Common myeloid progenitor, CD34-positive (primary cell): ENCODE measurements at regions not wholly inside any gene's neighbourhood (a gene's known extent, or its start where the extent isn't known, plus 50 kb on each side); places are given as distances from the start of the nearest gene placed in this dataset.

Source experiments
- CTCF ChIA-PET: fragments of 350-600 bp; sonication (Branson Sonifier 250); formaldehyde crosslinking; loops from one replicate; lab custom pipeline; 2021; ENCODE audit warnings: antibody characterized with exemption; lab: Charles Lee
- POLR2A ChIA-PET: fragments of 350-600 bp; sonication (Branson Sonifier 250); formaldehyde crosslinking; loops from one replicate; lab custom pipeline; 2021; ENCODE audit warnings: antibody characterized with exemption; lab: Charles Lee
- DNase-seq, 3 donors: peaks; one replicate each; pipeline versions ENCODE4 v3.0.0 to v3.0.0-alpha.2; 2013
- H3K27ac ChIP-seq, 2 experiments: 1 replicate in 1 of 2; 2 replicates in 1 of 2; pipeline ENCODE4 v1.7.0; 2013; ENCODE audit warnings: inconsistent platforms in 2 of 2, low read length in 2 of 2, mild to moderate bottlenecking in 2 of 2, low read depth in 1 of 2, moderate library complexity in 1 of 2; ENCODE audit not compliant: severe bottlenecking in 2 of 2, insufficient read depth in 1 of 2, poor library complexity in 1 of 2
- H3K27me3 ChIP-seq, 5 experiments: replicated peaks in 2 of 5; 1 replicate in 3 of 5; 2 replicates in 2 of 5; pipeline versions ENCODE4 v1.6.1 to v1.7.0; 2013; ENCODE audit warnings: low read length in 4 of 5, mild to moderate bottlenecking in 2 of 5, moderate library complexity in 2 of 5, inconsistent platforms in 1 of 5; ENCODE audit not compliant: insufficient read depth in 5 of 5, control insufficient read depth in 4 of 5
- H3K36me3 ChIP-seq, 4 experiments: 1 replicate in 2 of 4; 2 replicates in 2 of 4; pipeline versions ENCODE4 v1.6.1 to v1.7.0; 2013; ENCODE audit warnings: low read length in 3 of 4, control low read depth in 1 of 4, mild to moderate bottlenecking in 1 of 4; ENCODE audit not compliant: control insufficient read depth in 4 of 4, insufficient read depth in 4 of 4
- H3K4me1 ChIP-seq, 4 experiments: 1 replicate in 3 of 4; 2 replicates in 1 of 4; pipeline versions ENCODE4 v1.6.1 to v1.7.1; 2013; ENCODE audit warnings: low read length in 3 of 4, mild to moderate bottlenecking in 3 of 4, control low read depth in 1 of 4, inconsistent platforms in 1 of 4, moderate library complexity in 1 of 4; ENCODE audit not compliant: control insufficient read depth in 4 of 4, insufficient read depth in 4 of 4; ENCODE audit errors: control extremely low read depth in 1 of 4
- H3K4me3 ChIP-seq, 7 experiments: 1 replicate in 4 of 7; 2 replicates in 3 of 7; pipeline versions ENCODE4 v1.5.1 to v1.7.0; 2013; ENCODE audit warnings: mild to moderate bottlenecking in 7 of 7, low read length in 6 of 7, moderate library complexity in 6 of 7, inconsistent platforms in 2 of 7, low read depth in 2 of 7, control low read depth in 1 of 7; ENCODE audit not compliant: insufficient read depth in 4 of 7, control insufficient read depth in 1 of 7; ENCODE audit errors: extremely low read depth in 1 of 7
- H3K9me3 ChIP-seq, 5 experiments: 1 replicate in 4 of 5; 2 replicates in 1 of 5; pipeline versions ENCODE4 v1.6.1 to v1.7.1; 2013; ENCODE audit warnings: low read length in 4 of 5, mild to moderate bottlenecking in 2 of 5, inconsistent platforms in 1 of 5, low read depth in 1 of 5, moderate library complexity in 1 of 5; ENCODE audit not compliant: control insufficient read depth in 4 of 5, insufficient read depth in 2 of 5; ENCODE audit errors: control extremely low read depth in 1 of 5
- whole genome bisulfite sequencing: methylation state at CpG from one replicate; pipeline ENCODE4 v1.1.5; 2013; ENCODE audit not compliant: insufficient coverage; 5-methylcytosine and 5-hydroxymethylcytosine counted together

DNA sequence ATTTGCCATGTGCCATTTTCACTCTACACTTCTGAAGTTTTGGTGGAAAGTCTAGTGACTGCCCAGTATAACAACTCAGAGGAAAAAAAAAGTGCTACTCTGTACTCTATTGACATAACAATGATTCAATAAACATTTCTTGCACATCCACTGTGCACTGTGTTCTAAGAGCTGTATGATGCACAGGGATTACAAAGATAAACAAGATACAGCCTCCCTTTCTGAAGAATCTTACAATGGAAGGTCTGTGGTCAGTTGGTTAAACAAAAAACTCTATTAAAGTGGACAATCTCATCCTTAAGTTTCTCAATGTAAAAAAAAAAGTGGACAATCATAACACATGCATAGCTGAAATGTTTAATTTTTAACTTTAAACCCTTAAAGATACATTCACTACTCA lies 105.7 kb upstream of the RASSF8 start:
- ChIA-PET CTCF (no interaction called here), POLR2A (no interaction called here)
- Histone ChIP-seq H3K36me3 (no peaks in the 10 kb centered on the region), H3K4me1 (peaks cover 0 to 1% (median 0%) of the 10 kb centered on the region in 4 experiments), H3K9me3 (peaks cover 0 to 2% (median 0%) of the 10 kb centered on the region in 5 experiments), H3K27me3 (no peaks in the 10 kb centered on the region), H3K4me3 (no peak overlapping the region), H3K27ac (no peak overlapping the region)
- no peak for DNase-seq

DNA sequence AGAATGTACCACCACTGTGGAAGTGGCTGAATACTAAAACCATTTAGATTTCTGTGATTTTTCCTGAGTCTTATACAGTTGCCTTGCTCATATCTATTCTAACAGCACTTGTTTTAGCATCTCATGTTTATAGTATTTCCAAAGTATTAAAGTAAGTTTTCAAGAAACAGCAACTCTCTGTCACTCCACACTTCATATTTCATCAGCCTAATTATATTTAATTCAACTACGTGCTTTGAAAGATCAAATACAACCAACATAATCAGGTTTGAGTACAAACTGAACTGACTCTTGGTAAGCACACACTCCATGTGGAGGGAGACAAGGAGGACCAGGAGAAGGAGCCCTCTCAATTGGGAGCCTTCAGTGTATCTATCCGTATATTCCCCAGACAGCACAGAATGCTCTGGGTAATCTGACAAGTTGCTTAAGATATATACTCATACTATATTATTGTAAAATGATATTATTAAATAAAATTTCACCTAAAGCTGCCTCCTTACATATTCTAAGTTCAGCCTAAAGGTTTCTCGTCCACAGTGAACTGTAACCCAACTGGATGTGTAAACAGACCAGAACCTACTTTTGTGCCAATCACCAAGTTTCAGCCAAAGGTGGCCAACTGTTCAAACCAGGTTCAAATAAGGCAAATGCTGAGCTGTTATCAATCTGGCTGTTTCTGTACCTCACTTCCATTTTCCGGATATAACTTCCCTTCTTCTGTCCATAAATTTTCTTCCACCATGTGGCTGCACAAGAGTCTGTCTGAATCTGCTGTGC lies 105.0 kb upstream of the RASSF8 start:
- Histone ChIP-seq H3K36me3 (no peaks in the 10 kb centered on the region), H3K4me1 (peaks cover 0 to 1% (median 0%) of the 10 kb centered on the region in 4 experiments), H3K27ac (no peak overlapping the region), H3K4me3 (no peak overlapping the region), H3K9me3 (peaks cover 0 to 2% (median 0%) of the 10 kb centered on the region in 5 experiments), H3K27me3 (no peaks in the 10 kb centered on the region)
- POLR2A ChIA-PET, result no interaction called here
- DNase-seq, result no peak
- CTCF ChIA-PET, result no interaction called here
- WGBS, result 38% methylated on average over 2 of the region's 4 CpGs

- ChIA-PET CTCF (no interaction called here), POLR2A (no interaction called here)
- H3K4me3 ChIP-seq, result no peak overlapping the region
- H3K27ac ChIP-seq, result no peak overlapping the region
- no peaks in the 10 kb centered on the region for H3K27me3 ChIP-seq
- H3K9me3 ChIP-seq, result peaks cover 0 to 2% (median 0%) of the 10 kb centered on the region in 5 experiments
- no peak for DNase-seq
- no peaks in the 10 kb centered on the region for H3K36me3 ChIP-seq
- WGBS, result 88% methylated on average over 2 of the region's 7 CpGs
- peaks cover 0 to 3% (median 0%) of the 10 kb centered on the region in 4 experiments for H3K4me1 ChIP-seq
These were observed 103.5 kb upstream of the RASSF8 start for GRCh38 chr12:25854991-25855390.

GRCh38 chr12:25855716-25856115 lies 102.8 kb upstream of the RASSF8 start:
- Histone ChIP-seq H3K27ac (no peak overlapping the region), H3K36me3 (no peaks in the 10 kb centered on the region), H3K27me3 (no peaks in the 10 kb centered on the region), H3K9me3 (peaks cover 0 to 2% (median 0%) of the 10 kb centered on the region in 5 experiments), H3K4me1 (peaks cover 0 to 3% (median 0%) of the 10 kb centered on the region in 4 experiments), H3K4me3 (no peak overlapping the region)
- 89% methylated on average over 3 of the region's 3 CpGs for WGBS
- ChIA-PET CTCF (no interaction called here), POLR2A (no interaction called here)
- DNase-seq, result no peak

GRCh38 chr12:25859976-25860375 lies 98.5 kb upstream of the RASSF8 start:
- CTCF ChIA-PET, result interaction anchor here (1.4 kb wide), 2 partner anchors 19 to 76 kb away, joined by 3 to 5 read pairs; no protein-coding TSS in a partner anchor
- no peaks in the 10 kb centered on the region for H3K27me3 ChIP-seq
- POLR2A ChIA-PET, result no interaction called here
- 57% methylated on average over 3 of the region's 7 CpGs for WGBS
- H3K36me3 ChIP-seq, result no peaks in the 10 kb centered on the region
- H3K27ac ChIP-seq, result no peak overlapping the region
- H3K4me3 ChIP-seq, result no peak overlapping the region
- peak in 2 of 3 donors; percentile 27 to 29 for DNase-seq
- peaks cover 0 to 2% (median 0%) of the 10 kb centered on the region in 5 experiments for H3K9me3 ChIP-seq
- peaks cover 0 to 2% (median 0%) of the 10 kb centered on the region in 4 experiments for H3K4me1 ChIP-seq

DNA sequence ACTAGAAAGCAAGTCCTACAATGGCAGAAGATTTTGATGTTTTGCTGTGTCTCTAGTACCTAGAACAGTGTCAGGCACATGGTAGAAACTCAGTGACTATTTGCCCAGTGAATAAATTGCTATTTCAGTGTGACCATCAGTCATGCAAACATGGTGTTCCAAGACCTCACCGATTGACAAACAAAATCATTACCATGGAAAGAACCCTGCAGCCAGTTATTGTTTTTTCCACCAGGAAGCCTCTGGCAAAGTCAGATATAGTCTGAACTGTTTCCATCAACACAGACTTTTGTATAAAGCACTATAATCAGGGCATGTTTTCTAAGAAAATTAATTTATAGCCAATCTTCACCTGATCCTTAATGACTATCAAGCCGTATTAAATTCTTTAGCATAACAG lies 97.3 kb upstream of the RASSF8 start:
- H3K9me3 ChIP-seq, result no peaks in the 10 kb centered on the region
- 100% methylated on average over 1 of the region's 2 CpGs for WGBS
- H3K27ac ChIP-seq, result no peak overlapping the region
- no peak overlapping the region for H3K4me3 ChIP-seq
- ChIA-PET POLR2A (no interaction called here), CTCF (interaction anchor here (1.4 kb wide), 2 partner anchors 20 to 78 kb away, joined by 3 to 5 read pairs; no protein-coding TSS in a partner anchor)
- no peaks in the 10 kb centered on the region for H3K36me3 ChIP-seq
- no peaks in the 10 kb centered on the region for H3K27me3 ChIP-seq
- H3K4me1 ChIP-seq, result peaks cover 0 to 2% (median 0%) of the 10 kb centered on the region in 4 experiments
- no peak for DNase-seq
